ENCODE measurements at regions not wholly inside any gene's neighbourhood (a gene's known extent, or its start where the extent isn't known, plus 50 kb on each side); places are given as distances from the start of the nearest gene placed in this dataset.

DNA sequence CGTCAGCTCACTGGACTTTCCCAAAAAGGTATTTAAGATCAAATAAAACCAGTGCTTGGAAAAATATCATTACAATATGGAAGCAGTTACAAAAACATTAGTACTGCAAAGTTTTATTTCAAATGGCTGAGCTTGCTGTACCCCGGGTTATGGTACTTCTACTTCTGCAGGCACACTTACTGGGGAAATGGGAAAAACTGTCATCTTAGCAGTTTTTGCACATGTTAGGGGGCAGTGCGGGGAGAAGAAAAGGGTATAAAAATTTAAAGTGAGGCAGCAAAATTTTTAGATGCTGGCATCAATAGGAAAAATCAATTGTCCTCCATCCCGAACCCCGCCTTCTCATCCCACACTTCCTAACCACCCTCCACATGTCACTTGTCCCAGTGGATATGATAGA is 133.4 kb downstream of the ATG4C start:
- no peaks in the 10 kb centered on the region for H3K36me3 ChIP-seq (ENCODE audit: insufficient read depth, low read length)
- no peaks in the 10 kb centered on the region for H3K79me2 ChIP-seq (replicated peaks; ENCODE audit: insufficient read depth, low read length)
- no peak overlapping the region for H2AFZ ChIP-seq (ENCODE audit: low read depth, low read length)
- no peaks in the 10 kb centered on the region for H4K20me1 ChIP-seq (ENCODE audit: insufficient read depth)
- H3K9me3 ChIP-seq (ENCODE audit: low read length): no peaks in the 10 kb centered on the region
- H3K27ac ChIP-seq (ENCODE audit: low read length): no peak overlapping the region
- no peak for TF ChIP-seq EZH2 (IDR thresholded peaks at IDR 0.05; ENCODE audit: borderline replicate concordance, insufficient read depth, low read length, poor library complexity, severe bottlenecking)
- TF ChIP-seq, protein P1, sequence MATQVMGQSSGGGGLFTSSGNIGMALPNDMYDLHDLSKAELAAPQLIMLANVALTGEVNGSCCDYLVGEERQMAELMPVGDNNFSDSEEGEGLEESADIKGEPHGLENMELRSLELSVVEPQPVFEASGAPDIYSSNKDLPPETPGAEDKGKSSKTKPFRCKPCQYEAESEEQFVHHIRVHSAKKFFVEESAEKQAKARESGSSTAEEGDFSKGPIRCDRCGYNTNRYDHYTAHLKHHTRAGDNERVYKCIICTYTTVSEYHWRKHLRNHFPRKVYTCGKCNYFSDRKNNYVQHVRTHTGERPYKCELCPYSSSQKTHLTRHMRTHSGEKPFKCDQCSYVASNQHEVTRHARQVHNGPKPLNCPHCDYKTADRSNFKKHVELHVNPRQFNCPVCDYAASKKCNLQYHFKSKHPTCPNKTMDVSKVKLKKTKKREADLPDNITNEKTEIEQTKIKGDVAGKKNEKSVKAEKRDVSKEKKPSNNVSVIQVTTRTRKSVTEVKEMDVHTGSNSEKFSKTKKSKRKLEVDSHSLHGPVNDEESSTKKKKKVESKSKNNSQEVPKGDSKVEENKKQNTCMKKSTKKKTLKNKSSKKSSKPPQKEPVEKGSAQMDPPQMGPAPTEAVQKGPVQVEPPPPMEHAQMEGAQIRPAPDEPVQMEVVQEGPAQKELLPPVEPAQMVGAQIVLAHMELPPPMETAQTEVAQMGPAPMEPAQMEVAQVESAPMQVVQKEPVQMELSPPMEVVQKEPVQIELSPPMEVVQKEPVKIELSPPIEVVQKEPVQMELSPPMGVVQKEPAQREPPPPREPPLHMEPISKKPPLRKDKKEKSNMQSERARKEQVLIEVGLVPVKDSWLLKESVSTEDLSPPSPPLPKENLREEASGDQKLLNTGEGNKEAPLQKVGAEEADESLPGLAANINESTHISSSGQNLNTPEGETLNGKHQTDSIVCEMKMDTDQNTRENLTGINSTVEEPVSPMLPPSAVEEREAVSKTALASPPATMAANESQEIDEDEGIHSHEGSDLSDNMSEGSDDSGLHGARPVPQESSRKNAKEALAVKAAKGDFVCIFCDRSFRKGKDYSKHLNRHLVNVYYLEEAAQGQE (IDR thresholded peaks at IDR 0.05; ENCODE audit: borderline replicate concordance): no peak
- TF ChIP-seq MXI1 (conservative IDR thresholded peaks at IDR 0.05; ENCODE audit: poor library complexity, severe bottlenecking): no peak
- no peak for TF ChIP-seq POLR2AphosphoS5 (IDR thresholded peaks at IDR 0.05)
- TF ChIP-seq TAF1 (IDR thresholded peaks at IDR 0.05; ENCODE audit: low read depth): no peak
- TF ChIP-seq, protein P2, sequence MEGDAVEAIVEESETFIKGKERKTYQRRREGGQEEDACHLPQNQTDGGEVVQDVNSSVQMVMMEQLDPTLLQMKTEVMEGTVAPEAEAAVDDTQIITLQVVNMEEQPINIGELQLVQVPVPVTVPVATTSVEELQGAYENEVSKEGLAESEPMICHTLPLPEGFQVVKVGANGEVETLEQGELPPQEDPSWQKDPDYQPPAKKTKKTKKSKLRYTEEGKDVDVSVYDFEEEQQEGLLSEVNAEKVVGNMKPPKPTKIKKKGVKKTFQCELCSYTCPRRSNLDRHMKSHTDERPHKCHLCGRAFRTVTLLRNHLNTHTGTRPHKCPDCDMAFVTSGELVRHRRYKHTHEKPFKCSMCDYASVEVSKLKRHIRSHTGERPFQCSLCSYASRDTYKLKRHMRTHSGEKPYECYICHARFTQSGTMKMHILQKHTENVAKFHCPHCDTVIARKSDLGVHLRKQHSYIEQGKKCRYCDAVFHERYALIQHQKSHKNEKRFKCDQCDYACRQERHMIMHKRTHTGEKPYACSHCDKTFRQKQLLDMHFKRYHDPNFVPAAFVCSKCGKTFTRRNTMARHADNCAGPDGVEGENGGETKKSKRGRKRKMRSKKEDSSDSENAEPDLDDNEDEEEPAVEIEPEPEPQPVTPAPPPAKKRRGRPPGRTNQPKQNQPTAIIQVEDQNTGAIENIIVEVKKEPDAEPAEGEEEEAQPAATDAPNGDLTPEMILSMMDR (IDR thresholded peaks at IDR 0.05; ENCODE audit: poor library complexity, severe bottlenecking): no peak
- no peak for TF ChIP-seq SMC3 (conservative IDR thresholded peaks at IDR 0.05; ENCODE audit: poor library complexity)
- no peak for TF ChIP-seq EP300 (conservative IDR thresholded peaks at IDR 0.05; ENCODE audit: poor library complexity, severe bottlenecking)
- no peak for TF ChIP-seq RAD21 (conservative IDR thresholded peaks at IDR 0.05)
- peaks cover 3% of the 10 kb centered on the region for H3F3A ChIP-seq (ENCODE audit: insufficient read depth, low read length, poor library complexity, severe bottlenecking)
- H3K4me2 ChIP-seq (ENCODE audit: low read length): no peak overlapping the region
- H3K4me3 ChIP-seq (ENCODE audit: low read length): no peak overlapping the region
- H3K9ac ChIP-seq (ENCODE audit: low read length): no peak overlapping the region
- no peaks in the 10 kb centered on the region for H3K9me2 ChIP-seq (ENCODE audit: insufficient read depth, low read length)
- H3K27me3 ChIP-seq (ENCODE audit: insufficient read depth, low read depth, low read length): peaks cover 4% of the 10 kb centered on the region

DNA sequence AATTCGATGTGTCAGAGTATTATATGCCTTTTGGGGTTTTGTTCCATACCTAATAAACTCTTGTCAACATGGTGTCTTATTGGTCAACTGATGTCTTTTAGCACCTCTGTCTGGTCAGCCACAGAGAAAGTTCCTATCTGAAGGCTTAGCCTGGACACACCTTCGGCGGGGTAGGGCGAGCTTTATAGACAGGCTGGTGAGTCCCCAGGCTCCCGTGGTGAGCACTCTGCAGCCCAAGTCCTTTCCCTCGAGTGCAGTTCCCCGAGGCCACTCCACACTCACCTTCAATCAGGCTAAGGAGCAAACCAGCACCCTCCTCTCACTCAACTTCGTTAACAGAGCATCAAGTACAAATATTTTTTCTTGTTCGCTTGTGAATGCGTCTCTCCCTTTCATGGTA is 133.9 kb downstream of the ATG4C start:
- Histone ChIP-seq H3F3A (ENCODE audit: insufficient read depth, low read length, poor library complexity, severe bottlenecking) (peaks cover 3% of the 10 kb centered on the region), H3K9ac (ENCODE audit: low read length) (no peak overlapping the region), H3K4me2 (ENCODE audit: low read length) (no peak overlapping the region), H4K20me1 (ENCODE audit: insufficient read depth) (no peaks in the 10 kb centered on the region), H3K4me3 (ENCODE audit: low read length) (no peak overlapping the region), H3K36me3 (ENCODE audit: insufficient read depth, low read length) (no peaks in the 10 kb centered on the region), H3K9me2 (ENCODE audit: insufficient read depth, low read length) (no peaks in the 10 kb centered on the region), H2AFZ (ENCODE audit: low read depth, low read length) (no peak overlapping the region), H3K79me2 (replicated peaks; ENCODE audit: insufficient read depth, low read length) (no peaks in the 10 kb centered on the region), H3K27me3 (ENCODE audit: insufficient read depth, low read depth, low read length) (peaks cover 4% of the 10 kb centered on the region), H3K27ac (ENCODE audit: low read length) (no peak overlapping the region), H3K9me3 (ENCODE audit: low read length) (no peaks in the 10 kb centered on the region)
- TF ChIP-seq, protein P1 (IDR thresholded peaks at IDR 0.05; ENCODE audit: borderline replicate concordance): no peak
- TF ChIP-seq TAF1 (IDR thresholded peaks at IDR 0.05; ENCODE audit: low read depth) (no peak), EZH2 (IDR thresholded peaks at IDR 0.05; ENCODE audit: borderline replicate concordance, insufficient read depth, low read length, poor library complexity, severe bottlenecking) (no peak), SMC3 (conservative IDR thresholded peaks at IDR 0.05; ENCODE audit: poor library complexity) (no peak), EP300 (conservative IDR thresholded peaks at IDR 0.05; ENCODE audit: poor library complexity, severe bottlenecking) (no peak), MXI1 (conservative IDR thresholded peaks at IDR 0.05; ENCODE audit: poor library complexity, severe bottlenecking) (no peak)
- TF ChIP-seq, protein P2 (IDR thresholded peaks at IDR 0.05; ENCODE audit: poor library complexity, severe bottlenecking): no peak

All from neural cell (in vitro differentiated cells).